RWPE1 (cell line): ENCODE measurements at regions not wholly inside any gene's neighbourhood (a gene's known extent, or its start where the extent isn't known, plus 50 kb on each side); places are given as distances from the start of the nearest gene placed in this dataset.

ENCODE experiments used
- CTCF ChIA-PET: fragments of 350-600 bp; sonication (Branson Sonifier 250); formaldehyde crosslinking; extraction: SDS; loops from one replicate; lab custom pipeline; 2021; lab: Yijun Ruan, JAX
- POLR2A ChIA-PET: fragments of 400-600 bp; formaldehyde crosslinking; extraction: SDS; loops from one replicate; lab custom pipeline; 2020; ENCODE audit warnings: antibody characterized with exemption; ENCODE audit not compliant: low non-redundant PET; lab: Yijun Ruan, JAX
- DNase-seq: peaks from one replicate; pipeline ENCODE4 v3.0.0; 2012; ENCODE audit warnings: low spot score
- H3K27ac ChIP-seq: fragments of 450-650 bp; 2 replicates; pipeline ENCODE4 v1.5.1; 2017
- CTCF ChIP-seq: fragments of 450-650 bp; conservative IDR thresholded peaks from 2 replicates; pipeline ENCODE4 v1.5.1; 2017; ENCODE audit warnings: low read depth, mild to moderate bottlenecking

GRCh38 chr7:106480616-106481031 lies 180.3 kb downstream of the CCDC71L start:
- ChIA-PET CTCF (no interaction called here), POLR2A (no interaction called here)
- no peak for TF ChIP-seq CTCF
- no peak for DNase-seq
- no peak overlapping the region for H3K27ac ChIP-seq

- ChIA-PET POLR2A (no interaction called here), CTCF (no interaction called here)
- H3K27ac ChIP-seq, result no peak overlapping the region
- TF ChIP-seq CTCF, result no peak
- DNase-seq, result no peak
Measured at GRCh38 chr7:106480161-106480579, 180.8 kb downstream of the CCDC71L start.

GRCh38 chr7:106476751-106477150 lies 184.2 kb downstream of the CCDC71L start:
- DNase-seq, result no peak
- no peak for TF ChIP-seq CTCF
- ChIA-PET POLR2A (no interaction called here), CTCF (interaction anchor here (0.7 kb wide), 1 partner anchor 21 kb away, joined by 3 read pairs; no protein-coding TSS in a partner anchor)
- H3K27ac ChIP-seq, result no peak overlapping the region

GRCh38 chr7:106472741-106473140 lies 188.0 kb upstream of the NAMPT start:
- ChIA-PET CTCF (no interaction called here), POLR2A (no interaction called here)
- no peak for DNase-seq
- H3K27ac ChIP-seq, result no peak overlapping the region
- TF ChIP-seq CTCF, result no peak

DNA sequence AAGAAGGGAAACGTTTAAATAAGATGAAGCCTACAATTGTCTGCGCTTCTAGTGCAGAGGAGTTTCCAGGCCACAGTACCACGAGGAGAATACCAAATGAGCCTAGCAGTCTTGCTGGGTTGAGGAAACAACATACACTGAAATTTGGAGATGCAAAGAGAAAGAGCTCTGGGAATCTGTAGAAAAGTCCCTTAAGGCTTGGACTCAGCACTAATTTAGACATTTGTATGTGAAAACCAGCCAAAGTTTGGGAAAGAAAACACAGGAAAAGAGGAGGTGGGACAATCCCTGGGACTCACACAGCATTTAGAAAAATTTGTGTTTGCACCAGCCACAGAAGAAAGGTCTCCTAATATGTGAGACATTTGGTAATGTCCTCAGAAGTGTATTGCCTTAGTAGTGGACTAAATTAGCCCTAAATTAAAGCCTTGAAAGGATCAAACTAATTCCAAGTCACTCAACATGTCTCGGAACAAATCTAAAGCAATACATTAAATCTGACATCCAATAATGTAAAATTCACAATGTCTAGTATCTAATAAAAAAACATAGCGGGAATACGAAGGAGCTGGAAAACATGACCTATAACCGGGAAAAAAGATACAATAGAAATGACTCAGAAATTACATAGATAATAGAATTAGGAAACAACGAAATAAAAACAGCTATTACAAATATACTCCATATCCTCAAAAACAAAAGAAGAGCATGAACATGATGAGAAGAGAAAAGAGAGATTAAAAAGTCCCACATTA lies 187.1 kb upstream of the NAMPT start:
- no peak for TF ChIP-seq CTCF
- ChIA-PET CTCF (no interaction called here), POLR2A (no interaction called here)
- no peak for DNase-seq
- no peak overlapping the region for H3K27ac ChIP-seq

GRCh38 chr7:106471021-106471420 lies 186.2 kb upstream of the NAMPT start:
- DNase-seq, result no peak
- ChIA-PET CTCF (no interaction called here), POLR2A (no interaction called here)
- H3K27ac ChIP-seq, result no peak overlapping the region
- TF ChIP-seq CTCF, result no peak
